Kidney tubule cell (primary cell): ENCODE measurements at regions not wholly inside any gene's neighbourhood (a gene's known extent, or its start where the extent isn't known, plus 50 kb on each side); places are given as distances from the start of the nearest gene placed in this dataset.

Source experiments
- DNase-seq: peaks from one replicate; pipeline ENCODE4 v3.0.0-alpha.2; 2018; ENCODE audit warnings: low spot score

DNA sequence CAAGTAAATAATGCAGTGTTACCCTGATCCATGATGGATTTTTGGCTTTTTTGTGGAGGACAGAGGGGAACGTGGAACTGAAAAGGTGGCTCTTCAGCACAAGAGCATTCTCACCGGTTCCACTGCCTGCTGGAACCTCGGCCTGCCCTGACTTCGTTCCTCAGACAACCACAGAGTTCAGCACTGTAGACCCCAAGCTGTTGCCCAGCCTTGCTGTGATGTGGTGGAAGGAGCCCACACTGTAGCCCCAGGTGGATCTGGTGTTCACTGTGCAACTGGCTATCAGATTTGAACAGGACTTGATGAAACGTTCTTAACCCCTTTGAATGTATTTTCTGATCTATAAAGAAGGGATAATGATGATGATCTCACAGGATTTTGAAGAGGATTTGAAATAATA lies 293.5 kb downstream of the TRIB2 start:
- DNase-seq, result no peak

DNA sequence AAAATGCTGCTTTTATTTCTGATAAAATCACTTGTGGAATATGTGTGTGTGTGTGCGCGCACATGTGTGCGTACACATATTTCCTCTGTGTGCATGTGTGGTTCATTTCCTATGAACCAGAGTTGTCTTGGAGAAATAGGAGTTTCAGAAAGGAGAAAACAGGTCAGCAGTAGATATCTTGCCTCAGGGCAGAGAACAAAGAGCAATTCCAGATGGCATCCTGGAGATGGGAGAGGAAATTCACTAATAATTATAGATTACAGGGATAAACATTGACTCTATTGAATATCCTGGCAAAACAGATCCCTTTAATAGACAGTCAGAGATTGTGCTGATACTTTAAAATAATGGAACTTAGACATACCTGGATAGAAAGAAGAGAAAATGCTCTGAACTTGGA lies 298.0 kb downstream of the TRIB2 start:
- DNase-seq, result no peak

DNA sequence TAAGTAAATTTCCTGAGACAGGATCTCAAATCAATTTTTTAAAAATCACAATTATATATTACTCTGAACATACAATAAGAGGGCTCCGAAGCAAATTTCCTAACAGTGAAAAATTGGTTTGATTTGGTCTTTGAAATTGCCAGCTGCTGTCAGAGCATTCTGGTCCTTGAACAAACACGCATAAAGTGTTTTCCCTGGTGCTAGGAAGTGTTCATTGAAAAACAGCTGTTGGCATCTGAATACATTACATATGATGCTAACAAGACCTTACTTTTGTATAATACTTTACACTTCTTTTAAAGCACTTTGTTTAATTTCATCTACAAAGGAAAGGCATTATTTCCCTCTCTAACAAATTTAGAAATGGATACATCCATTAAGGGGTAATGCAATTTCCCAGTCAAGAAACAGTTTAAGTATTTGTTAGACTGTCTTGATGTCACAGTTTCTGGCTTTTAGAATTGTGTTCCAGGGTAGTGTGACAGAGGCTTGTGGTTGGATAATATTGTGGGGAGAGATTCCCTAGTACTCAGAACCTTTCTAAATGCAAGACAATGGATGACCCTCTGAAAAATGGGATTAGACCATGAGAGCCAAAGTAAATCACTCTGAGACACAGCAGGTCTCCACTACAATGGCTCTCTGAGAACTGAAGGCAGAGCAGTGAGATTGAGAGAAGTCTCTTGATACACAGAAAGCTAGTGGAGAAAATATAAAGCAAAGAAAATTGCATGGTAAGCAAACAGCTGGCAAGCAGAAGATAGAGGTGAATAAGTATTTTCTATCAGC lies 299.0 kb downstream of the TRIB2 start:
- no peak for DNase-seq

DNA sequence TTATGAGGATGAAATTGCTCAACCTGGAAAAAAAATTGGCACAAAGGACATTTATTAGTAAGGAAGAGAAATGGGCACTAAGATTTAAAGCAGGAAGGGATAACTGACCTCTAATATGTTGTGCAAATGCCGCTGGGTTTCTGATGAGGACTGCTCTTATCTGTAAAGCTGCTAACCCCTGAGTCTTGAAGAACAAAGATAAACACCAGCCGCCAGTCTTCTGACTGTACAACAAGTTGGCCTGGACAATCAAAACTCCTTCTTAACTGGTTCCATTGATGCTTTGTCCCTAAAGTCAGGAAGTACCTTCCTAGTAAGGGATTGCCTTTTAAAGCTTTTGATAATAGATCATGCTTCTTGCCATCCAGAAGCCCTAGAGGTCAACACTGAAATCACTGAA lies 301.8 kb downstream of the TRIB2 start:
- DNase-seq, result no peak

DNA sequence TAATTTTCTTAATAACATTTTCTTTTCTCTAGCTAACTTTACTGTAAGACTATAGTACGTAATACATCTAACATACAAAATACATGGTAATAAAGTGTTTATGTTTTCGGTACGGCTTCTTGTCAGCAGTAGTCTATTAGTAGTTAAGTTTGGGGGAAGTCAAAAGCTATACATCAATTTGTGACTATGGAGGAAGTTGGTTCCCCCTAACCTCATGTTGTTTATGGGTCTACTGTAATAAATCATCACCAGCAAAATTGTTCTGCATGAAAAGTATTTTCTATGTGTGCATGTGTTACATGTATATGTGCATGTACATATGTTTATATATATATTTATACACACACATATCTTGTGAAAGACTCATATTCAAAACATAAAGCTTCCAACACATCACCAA lies 303.0 kb downstream of the TRIB2 start:
- DNase-seq, result no peak

DNA sequence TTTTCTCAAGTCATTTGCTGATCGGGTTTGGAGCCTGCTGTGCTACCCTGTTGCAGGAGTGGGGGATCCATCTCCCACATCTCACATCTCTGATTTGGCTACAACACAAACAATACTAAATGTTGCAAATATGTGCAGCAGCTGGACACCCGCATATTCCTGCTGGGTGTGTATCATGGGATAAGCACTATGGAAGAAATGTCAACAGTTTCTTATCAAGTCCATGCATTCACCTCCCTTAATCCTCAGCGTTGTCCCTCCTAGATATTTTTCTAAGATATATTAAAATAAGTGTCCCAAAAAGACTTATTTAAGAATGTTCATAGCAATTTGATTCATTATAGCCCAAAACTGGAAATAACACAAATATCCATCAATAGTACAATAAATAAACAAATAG lies 303.7 kb downstream of the TRIB2 start:
- no peak for DNase-seq

DNA sequence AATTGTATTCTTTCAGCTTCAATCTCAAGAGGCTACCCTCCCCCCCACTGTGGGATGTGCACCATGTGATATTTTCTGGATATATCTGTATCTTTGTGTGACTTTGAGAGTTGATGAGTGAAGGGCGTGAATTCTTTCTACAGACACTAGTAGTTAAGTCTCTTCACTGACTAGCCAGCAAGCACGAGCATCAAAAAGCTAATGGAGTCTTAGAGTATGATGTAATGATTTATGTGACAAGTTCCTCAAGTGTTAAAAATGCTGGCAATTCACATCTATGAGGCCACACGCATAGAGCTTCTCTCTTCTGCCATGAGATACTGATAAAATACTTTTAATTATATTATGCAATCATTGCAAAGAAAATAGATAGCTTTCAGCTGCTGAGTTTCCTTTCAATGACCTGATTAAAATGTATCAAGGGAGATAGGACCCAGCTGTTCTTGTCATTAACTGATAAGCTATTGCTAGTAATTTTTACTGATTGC lies 304.8 kb downstream of the TRIB2 start:
- DNase-seq, result no peak

DNA sequence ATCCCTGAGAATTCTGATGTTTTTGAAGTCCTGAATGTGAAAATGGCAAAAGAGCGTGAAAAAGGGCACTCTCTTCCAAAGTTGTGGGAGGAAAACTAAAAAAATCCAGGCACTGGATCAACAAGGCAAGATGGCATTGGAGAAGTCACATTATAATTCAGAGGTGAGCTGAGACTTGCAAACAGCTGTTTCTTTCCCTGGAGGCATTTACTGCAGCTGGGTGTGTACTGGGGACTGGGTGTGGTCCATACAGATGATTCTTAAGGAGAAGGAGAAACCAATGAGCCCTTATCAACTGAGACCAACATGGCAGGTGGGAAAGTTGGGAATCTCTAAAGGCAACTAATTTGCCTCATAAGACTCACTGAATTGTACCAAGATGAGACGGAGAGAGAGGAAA lies 313.9 kb downstream of the TRIB2 start:
- no peak for DNase-seq

DNA sequence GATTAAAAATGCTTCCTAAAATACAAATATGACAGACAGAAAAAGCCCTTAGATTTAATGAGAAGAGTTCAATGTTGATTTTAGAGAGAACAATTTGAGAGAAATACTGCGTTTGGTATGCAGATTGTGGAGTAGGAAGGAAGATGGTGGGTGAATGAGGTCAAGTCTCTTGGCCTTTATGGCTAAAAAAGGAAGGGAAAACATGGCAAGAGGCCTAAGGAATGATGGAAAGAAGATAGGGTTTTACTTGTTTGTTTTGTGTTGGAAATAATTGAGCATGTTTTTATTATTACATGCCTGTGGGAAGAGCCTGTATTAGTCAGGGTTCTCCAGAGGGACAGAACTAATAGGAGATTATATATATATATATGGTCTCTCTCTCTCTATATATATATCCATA lies 318.1 kb downstream of the TRIB2 start:
- DNase-seq, result no peak

DNA sequence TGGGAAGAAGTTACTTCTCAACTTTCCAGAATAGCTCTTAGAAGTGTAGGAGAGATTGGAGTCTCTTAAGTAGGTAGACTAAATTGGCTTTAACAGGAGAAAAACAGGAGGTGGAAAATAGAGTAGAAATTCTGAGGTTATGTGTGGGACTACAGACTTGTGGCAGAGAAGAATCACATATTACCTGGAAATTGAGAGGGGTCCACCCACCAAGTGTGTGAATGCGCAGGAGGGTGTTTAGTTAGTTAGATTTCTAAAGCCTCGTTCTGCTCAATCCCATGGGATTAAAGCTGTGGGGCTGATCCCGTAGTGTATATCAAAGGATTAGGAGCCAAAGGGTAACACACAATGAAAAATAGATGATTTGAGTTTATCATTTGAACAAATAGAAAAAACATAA lies 319.1 kb downstream of the TRIB2 start:
- no peak for DNase-seq

DNA sequence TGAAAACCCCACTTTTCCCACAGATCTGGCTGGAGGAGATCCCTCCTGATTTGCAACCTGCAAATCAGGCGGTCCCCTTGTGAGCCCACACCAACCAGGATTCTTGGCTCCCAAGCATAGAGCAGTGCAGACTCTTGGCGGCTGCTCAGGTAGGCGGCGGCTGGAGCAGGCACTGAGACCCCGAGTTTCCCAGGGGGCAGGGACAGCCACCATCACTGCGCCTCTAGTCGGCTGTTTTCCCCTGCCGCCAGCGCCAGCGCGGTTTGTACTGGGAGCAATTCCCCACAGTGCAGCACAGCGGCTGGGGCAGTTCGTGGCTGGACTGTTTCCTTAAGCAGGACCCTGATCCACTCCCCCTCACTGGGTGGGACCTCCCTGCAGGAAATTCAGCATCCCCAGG lies 323.3 kb downstream of the TRIB2 start:
- no peak for DNase-seq

DNA sequence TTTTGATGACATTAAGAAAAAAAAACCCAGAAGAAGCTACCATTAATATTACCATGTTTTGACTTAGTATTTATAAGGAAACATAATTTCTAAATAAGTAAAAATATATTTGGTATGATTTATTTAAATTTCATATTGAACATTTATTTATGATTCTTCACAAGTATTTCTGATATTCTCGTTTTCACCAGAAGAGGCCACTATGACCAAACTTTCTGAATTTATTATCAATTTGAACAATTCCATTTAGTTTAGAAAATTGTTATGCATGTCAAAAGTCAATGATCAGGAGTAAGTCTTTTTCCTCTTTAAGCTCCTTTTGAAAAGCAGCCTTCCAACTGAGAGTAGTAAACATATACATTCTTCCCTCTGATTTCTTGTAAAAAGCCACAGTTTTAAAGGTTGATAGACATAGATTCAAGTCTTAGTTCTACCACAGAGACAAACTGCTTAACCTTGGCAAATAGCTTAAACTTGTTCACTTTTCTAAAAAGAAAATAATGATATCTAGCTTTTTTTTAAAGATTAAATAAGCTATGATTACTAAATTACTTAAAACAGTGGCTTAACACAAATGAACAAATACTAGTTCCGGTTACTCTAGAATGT lies 329.9 kb downstream of the TRIB2 start:
- DNase-seq, result peak; percentile 15

DNA sequence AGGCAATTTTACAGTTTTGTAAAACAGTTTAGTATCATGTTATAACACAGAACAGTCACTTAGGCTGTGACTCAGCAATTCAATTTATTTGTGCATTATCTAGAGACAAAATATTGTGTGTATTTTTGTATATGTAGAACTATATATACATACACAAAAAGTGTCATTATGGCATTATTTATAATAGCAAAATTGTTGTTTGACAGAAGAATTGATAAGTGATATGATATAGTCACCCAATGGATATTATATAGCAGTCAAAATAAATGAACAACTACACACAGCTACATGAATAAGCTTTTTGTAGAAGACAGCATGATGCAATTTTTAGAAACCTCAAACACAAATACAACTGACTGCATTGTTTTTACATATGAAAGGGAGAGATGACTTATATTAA lies 334.0 kb downstream of the TRIB2 start:
- no peak for DNase-seq

DNA sequence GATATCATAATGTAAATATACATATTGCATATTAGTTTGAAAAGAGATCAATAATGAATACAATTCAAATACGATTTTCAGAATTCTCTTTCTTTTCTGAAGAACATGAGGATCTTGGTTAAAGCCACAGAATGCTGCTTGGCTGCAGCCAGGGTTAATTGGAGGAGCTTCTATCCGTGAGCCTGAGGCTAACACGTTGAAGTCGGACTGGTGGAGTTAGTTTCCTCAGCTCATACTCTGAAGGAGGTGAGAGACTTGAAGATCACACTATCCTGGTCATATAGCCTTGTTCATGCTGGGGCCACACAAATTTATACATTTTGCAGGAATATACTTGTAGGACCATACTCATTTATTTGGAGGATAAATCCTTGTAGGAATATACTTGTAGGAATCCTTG lies 335.8 kb downstream of the TRIB2 start:
- DNase-seq, result no peak

DNA sequence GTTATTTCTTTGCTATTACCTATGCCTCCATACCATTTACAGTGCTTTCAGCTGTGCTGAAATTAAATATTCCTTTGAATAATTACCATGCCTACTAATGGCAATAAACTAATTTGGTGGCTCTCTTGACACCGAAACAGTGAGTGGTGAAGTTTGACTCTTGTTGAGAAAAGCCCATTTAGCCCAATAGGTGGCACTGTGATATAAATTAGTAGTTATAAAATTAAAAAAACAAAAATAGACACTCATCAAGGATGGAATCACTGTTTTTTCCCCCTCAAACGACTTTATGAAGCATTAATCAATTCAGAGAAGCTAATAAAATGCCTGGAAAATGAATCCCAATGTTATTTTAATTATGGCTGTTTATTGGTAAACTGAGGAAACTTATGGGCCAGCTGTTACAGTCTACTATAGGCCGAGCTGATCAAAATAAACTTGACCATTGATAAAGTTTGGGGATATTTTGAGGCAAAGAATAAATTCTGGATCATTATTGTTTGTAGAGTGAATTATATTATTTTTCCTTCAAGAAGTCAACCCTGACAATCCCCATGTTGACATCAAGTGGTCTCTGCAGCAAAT lies 339.6 kb downstream of the TRIB2 start:
- DNase-seq, result peak; percentile 13

DNA sequence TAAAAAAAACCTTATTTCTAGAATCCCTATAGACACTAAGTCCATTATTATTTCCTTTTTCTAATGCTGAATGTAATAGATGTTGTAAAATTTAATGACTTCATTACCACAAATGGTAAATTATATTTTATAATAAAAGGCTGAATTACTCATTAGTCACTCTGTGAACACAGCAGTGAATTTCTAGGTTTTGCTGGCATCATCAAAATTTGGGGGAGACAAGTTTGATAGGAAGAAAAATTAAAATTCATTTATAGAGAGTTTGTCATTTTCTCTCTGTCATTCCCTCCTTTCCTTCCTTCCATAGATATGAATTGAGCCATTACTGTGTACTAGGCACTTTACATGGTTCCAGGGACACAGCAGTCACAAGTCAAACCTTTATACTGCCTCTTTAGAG lies 340.9 kb downstream of the TRIB2 start:
- no peak for DNase-seq

DNA sequence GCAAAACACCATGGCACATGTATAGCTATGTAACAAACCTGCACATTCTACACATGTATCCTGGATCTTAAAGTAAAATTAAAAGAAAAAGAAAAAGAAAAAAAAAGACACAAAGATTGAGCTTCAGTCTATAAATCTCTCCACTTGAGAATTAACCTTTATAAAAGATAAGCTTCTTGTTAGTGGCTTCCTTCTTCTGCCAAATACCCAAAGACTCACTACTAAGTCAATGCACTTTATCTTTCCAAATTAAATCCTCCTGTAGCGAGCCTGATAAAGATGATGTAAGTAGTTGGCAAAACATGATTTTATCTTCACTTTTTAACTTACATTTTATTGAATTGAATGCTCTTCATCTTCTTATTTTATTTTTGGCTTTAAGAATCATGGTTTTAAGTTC lies 349.9 kb downstream of the TRIB2 start:
- DNase-seq, result no peak

DNA sequence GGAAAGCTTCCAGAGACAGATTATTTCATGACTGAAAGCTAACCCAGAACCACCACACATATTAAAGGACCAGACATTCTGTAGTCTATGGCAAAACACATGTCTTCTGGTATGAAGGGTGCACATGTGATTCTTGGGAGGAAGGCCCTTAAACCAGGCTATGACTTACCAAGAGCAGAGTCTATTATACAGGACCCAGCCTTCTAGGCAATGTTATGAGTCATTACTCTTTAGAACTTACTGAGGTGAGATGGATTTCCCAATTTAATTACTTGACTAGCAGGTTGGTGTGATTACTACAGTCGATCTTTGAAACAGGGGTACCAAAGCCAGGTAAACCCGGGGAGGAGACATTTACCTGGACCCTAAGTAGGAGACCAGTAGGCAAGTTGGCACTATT lies 350.8 kb downstream of the TRIB2 start:
- peak; percentile 3 for DNase-seq

DNA sequence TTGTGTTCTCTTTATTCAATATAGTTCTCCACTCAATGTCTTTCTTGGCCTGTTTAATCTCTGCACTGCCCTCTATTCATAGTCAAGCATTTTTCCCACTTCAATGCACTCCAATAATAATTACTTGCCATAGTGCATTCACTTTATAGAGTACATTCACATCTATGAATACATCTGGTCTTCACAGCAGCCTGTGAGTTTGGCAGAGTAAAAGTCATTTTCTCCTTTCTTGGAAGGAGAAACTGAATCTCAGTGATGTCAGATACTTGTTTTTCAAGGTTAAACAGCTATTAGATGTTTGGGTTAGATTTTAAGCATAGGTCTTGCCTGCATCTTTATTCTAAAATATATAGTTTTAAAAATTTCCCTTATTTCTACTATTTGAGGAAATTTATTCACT lies 373.2 kb downstream of the TRIB2 start:
- DNase-seq, result no peak

DNA sequence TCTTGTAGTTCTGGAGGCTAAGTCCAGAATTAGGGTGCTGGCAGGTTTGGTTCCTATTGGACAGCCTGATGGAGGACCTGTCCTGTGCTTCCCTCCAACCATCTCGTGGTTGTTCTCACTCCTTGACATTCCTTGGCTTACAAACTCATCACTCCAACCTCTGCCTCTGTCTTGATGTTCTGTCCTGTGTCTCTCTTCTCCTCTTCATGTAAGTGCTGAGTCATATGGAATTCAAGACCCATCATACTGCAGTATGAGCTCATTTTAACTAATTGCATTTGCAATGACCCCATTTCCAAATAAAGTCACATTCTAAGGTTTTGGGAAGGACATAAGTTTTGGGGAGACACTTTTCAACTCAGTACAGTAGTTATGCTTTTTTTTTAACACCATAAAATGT lies 374.7 kb downstream of the TRIB2 start:
- DNase-seq, result no peak

DNA sequence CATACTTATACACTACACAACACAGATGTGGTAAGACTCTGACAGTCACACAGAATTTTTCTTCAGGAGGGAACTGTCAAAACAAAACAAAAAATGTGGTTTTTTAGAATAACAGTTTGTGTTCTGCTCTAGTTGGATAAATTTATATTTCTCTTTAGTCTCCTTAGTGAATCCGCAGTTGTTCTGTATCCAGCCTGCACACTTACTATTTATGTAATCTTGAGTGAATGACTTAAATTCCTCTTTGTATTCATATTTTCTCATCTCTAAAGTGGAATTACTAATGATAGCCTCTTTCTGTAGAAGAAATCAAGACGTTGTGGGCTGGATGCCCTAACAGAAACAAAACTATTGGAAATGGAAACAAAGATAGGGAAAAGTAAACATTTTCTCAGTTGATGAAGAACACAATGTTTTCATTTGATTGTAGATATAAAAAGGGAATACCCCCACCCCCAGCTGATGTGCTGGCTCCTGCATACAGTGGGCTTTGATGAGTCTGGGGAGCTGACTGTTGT lies 375.2 kb downstream of the TRIB2 start:
- no peak for DNase-seq

DNA sequence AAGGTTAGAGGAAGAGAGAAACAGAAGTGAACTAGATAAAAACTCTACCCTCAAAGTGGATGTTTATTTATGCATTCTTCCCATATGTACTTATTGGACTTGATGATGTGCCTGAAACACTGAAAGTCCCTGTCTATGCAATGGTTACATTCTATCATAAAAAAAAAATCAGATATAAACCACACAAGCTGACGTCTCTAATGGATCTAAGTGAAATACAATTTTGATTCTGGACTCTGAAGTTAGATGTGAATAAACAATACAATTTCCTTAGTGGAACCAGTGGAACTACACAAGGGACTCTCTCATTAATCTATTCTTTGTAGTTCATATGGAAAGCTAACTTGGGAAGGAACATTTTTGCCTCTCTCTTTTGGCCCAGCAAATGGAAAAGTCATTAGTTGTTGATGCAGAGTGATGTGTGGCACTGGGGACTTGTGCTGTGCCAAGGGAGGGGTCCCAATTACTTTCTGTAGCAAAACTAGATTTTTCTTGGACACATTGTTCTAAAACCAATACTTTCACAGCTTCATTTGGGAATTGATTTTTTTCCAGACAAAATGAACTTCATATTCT lies 376.8 kb downstream of the TRIB2 start:
- DNase-seq, result no peak
